Stimulated activated CD8-positive, alpha-beta memory T cell treated with anti-CD3 and anti-CD28 coated beads, Interleukin-2, amount 100 ng/mL, for 48 hours (primary cell): ENCODE measurements at regions not wholly inside any gene's neighbourhood (a gene's known extent, or its start where the extent isn't known, plus 50 kb on each side); places are given as distances from the start of the nearest gene placed in this dataset.
"Not testable (repeated sequence)": the region's sequence is repeated elsewhere in the genome, so short reads cannot be mapped to it uniquely, and the experiment has no call there.

Experiments used
- DNase-seq, 2 donors: peaks; one replicate each; pipeline ENCODE4 v3.0.0-alpha.2; 2020; ENCODE audit warnings: low read depth in 2 of 2

DNA sequence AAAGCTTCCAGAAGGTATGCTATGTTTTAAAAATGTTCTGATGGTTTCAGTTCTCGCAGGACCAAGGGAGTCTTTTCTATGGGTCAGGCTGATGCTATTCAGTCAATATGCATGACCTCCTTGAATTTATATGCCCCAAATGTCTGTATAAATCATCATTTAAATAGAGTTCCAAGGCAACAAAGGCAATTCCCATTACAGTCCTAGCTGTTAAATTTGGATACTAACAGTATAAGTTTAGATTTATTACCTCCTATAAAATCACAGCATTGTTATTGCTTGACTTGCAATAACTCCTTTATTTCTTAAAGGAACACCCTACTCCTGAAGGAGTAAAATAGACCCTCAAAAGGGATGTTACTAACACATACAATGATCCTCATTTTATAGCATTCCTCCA, 387.7 kb upstream of the CHD1 start:
- DNase-seq = no peak

DNA sequence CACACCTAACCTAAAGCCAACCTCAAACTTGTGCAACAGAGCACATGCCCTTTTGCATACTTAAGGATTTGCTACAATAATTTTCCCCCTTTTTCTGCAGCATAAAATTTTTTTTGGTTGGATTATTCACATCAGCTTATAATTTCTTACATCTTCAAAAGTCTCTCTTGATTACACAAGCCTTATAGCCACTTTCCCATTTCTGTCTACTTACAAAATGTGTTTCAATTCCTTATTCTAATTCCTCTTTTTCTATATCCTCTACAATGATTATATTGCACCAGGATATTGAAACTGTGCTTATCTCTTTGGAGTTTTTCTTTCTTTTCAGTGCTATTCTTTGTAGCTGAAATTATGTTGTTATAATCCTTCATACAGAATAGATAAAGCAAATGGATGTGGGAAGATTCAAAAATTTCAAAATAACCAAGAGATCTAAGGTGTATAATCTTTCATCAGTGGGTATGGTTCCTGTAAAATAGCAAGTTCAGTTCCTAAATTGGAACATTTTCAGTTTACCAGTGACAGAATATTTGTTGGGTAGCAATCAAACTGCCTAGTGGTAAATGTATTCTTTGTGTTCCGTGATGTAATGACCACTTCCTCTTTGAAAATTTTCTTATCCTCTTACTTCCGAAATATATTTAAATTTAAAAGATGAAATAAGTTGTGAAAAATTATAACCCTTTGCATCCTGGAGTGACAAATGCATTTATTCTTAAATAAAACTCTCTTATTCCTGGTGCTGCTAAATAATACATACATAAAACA, 386.8 kb upstream of the CHD1 start:
- DNase-seq = no peak

DNA sequence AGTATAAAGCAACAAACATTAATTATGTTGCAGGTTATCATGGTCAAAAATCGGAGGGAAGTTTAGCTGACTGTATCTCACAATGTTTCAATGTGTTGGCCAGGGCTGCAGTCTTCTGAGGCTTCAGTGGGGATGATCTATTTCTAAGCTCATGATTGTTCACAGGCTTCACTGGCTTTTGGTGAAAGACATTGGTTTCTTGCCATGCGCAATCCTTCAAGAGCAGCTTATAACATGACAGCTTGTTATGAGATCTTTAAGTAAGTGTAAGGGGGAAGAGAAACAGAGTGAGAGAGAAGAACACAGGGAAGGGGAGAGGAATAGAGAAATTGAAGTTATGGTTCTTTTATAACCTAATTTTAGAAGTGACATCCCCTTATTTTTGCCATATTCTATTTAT, 385.9 kb upstream of the CHD1 start:
- no peak for DNase-seq

DNA sequence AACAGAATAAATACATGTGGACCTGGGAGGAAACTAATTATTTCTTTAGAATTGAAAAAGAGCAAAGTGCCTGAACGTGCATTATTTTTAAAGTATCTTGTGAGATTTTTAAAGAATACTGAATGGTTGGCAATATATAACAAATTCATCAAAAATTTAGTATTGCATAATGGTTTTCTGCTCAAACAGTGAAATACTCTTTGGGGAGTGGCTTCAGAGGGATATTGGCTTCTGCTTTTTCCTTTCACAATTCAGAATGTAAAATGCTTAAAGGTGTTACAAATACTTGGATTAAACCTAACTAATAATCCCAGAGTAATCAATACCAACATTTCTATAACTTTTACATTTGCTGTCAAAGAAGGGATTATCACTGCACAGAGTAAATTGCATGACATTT, 379.3 kb upstream of the CHD1 start:
- no peak for DNase-seq

DNA sequence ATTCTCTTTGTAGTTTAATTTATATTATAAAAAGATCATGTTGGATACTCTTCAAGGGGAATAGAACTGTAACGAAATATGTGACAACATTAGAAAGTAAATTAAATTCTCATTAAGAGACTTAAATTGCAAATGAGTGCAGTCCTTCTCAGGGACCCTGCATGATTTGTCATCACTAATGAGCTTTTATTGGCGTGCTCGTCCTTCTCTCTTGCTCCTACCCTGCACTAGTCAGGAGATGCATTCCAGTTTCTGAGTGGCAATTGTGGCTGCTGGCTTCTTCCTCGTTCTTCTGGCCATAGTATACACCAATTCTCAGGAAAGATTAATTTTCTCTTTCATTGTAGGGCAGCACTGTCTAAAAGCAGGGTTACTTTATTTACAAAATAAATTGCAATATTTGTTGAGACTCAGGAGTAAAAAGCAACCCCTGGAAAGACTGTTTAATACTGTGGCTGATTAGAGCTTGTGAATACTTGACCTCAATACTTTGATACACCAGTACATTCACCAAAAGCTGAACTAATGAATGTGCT, 376.3 kb upstream of the CHD1 start:
- DNase-seq = no peak

DNA sequence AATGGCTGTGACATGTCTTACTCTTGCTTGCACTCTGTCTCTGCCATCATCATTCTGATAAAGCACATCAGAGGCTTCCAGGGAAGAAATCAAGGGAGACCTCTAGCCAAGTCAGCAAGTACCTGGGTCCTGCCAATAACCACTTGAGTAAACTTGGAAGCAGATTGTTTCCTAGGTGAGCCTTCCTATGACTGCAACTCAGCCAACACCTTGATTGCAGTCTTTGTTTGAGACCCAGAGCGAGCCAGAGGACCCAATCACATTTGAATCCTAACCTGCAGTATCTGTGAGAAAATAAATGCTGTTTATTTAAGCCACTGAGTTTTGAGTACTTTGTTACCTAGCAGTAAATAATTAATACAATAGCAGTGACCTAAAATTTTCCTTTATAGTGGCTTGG, 356.8 kb upstream of the CHD1 start:
- DNase-seq = no peak

DNA sequence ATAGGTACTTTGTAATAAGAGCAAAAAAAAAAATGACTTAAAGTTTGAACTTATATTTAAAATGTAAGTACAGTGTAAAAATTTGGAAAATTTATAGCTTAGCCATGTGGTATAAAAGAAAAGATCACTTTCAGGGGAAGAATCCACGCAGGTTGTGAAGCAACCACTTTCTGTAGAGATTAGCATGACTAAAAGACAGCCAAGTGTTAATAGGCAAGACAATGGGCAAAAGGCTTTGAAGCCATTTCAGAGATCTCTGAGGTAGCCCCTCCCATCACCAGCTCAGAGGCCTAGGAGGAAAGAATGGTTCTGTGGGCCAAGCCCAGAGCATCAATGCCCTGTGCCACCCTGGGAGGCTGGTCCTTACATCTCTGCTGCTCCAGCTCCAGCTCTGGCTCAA, 346.3 kb upstream of the CHD1 start:
- no peak for DNase-seq

DNA sequence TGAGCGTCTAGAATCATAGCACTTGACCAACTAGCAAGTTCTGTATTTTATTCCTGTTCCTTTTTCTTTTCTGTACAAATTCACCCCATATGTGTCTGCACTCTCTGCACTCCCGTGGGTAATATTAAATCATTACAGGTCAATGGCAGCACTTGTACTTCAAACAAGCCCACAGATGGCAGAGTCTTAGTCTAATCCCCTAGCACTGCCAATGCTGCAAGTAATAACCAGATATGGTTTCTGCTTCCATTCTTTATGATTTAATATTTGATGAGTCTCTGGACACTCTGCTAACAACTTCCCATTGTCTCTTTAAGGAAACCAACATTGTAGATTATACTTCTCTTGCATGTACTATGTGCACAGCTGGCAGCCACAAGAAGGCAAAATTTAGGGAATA, 343.8 kb upstream of the CHD1 start:
- DNase-seq = no peak

DNA sequence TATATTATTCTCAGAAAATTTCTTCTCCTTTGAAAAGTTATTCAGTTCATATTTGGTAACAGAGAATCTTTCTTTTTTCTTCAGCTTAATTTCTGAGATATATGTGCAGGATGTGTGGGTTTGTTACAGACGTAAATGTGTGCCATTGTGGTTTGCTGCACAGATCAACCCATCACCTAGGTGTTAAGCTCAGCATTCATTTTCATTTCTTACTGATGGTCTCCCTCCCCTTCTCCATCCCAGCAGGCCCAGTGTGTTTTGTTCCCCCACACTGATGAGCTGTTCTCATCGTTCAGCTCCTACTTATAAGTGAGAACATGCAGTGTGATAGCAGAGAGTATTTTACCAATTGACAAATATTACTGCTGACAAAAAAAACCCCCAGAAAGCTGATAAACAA, 330.0 kb upstream of the CHD1 start:
- no peak for DNase-seq

DNA sequence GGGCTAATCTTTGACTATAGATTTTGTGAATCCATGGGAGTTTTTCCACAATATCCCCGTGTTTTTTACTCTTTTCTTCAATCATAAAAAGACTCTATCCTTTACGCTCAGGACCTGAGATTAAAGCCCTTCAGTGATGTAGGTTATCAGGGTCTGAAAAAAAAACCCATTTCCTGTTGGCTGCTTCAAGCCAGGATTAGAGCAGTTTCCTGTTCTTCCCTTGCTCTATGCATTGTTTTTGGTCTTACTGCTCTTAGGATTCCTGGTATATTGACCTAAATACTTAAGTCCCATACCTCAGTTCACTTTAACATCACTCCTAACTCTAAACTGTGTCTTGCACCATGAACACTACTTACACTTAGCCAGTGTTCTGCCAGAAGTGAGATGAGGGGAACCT, 319.3 kb upstream of the CHD1 start:
- no peak for DNase-seq

DNA sequence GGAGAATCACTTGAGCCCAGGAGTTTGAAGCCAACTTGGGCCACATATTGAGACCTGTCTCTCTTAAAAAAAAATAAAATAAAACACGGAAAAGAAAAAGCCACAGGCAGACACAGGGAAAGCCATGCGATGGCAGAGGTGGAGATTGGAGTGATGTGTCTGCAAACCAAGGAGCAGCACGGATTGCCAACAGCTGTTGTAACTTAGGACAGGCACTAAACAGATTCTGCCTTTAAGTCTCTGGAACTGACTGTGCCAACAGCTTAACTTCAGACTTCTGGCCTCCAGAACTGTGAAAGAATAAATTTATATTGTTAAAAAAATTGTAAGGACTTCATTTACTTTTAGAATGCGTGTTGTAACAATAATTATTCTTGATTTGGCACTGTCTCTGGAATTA, 318.5 kb upstream of the CHD1 start:
- DNase-seq = no peak

DNA sequence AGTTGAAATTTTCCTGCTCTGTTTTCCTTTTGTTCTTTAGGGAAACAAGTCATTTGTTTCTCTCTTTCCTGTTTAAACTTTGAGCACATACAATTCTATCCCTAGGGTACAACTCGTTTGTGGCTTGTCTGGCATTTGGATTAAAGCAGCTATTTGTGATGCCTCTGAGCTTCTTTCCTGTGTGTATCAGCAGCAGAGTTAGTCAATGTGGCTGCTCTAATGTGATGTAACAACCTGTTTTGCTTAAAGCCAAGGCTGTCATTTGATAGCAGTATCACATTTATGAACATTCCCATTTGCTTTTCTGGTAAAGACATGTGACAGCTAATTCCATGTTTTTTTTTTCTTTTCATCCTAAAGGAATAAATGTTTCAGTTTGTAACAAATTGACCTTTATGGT, 314.3 kb upstream of the CHD1 start:
- DNase-seq = no peak

DNA sequence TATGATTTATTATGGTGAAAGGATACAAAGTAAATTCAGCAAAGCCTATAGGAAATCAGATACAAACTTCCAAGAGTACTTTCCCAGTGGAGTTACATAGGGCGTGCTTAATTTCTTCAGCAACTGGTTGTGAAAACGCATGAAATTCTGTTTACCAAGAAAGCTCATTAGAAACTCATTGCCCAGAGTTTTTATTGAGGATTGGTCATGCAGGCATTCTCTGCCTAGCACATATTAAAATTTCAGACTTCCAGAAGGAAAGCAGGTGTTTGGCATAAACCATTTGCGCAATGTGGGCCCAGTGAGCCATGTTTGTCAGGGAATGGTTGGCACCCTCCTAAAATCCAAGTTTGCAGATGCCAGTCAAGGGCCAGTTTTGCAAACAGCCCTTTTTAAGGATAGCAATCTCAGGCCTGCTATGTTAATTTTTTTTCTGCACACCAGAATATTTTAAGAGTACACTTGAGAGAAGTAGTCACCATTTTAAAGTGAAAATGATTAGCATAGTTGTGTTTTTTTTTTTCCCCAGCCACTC, 311.1 kb upstream of the CHD1 start:
- DNase-seq = no peak

DNA sequence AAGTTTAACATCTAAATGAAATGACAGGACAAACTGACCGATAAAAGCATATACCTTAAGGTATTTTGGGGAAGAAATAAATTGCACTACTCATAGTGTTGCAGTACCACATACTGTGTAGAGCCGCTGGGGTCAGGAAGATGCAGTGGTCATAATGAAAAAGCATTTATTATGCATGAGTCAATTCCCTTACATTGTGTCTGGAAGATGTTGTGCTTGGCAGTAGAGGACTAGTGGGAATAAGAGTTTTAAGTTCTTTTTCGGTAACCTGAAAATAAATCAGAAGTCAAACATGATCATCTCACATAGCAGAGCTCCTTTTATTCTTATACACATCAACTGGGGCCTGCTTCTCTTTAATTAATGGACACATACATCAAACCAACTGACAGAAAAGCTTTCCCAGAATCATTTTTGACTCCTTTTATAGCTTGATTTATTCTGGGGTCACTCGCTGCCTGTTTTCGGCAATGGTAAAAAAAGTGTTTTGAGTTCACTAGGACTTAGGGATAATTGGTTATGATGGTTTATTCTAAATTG, 262.5 kb upstream of the CHD1 start:
- DNase-seq = no peak

DNA sequence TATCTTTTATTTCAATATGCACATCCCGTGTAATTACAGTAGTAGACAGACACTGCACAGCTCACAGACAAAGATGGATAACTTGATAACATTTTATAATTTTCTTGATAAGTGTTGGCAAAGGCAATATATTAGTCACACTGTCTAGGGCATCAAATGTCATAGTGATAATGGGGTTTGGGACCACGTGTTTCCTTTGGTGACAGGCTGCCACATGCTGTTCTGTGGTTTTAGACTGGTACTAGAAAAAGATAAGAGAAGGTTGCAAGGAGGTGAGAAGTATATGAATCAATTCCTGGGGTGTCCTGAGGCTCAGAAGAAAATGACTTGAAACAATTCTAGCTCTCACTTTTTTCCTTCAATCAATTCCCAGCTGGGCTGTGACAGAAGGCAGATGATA, 258.8 kb upstream of the CHD1 start:
- DNase-seq = no peak

DNA sequence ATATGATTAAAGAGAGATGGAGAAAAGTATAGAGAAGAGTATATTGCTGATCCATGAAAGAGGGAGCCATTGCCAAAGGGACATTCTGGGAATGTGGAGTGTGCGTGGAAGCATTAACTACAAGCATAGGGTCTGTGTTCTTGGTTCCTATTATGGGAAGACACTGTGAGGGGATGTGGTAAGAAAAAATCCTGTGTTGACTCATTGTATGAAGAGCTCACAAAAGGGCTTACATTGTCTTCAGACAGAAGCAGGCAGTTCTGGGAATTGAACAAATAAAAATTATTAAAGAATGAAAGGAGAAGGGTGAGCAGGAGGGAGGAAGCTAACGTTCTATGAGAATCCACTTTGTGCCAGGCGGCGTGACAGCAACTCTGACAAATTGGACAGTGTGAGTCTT, 250.4 kb upstream of the CHD1 start:
- no peak for DNase-seq

DNA sequence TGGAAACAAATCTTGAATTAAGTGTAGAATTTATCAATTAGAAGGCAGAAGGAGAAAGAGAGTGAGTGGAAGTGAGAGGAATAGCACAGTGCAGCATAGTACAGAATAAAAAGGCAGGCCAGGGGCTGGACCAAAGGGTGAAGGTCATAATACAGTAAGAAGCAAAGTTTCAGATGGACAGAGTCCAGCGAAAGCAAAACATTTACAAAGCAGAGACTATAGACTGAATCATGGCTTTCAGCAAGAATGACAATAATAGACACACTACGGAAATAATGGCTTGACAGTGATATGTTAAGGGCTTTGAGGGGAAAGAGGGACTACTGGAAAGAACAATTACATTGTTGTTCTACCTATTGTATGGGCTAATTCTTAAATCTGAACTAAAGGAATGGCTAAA, 249.0 kb upstream of the CHD1 start:
- no peak for DNase-seq

DNA sequence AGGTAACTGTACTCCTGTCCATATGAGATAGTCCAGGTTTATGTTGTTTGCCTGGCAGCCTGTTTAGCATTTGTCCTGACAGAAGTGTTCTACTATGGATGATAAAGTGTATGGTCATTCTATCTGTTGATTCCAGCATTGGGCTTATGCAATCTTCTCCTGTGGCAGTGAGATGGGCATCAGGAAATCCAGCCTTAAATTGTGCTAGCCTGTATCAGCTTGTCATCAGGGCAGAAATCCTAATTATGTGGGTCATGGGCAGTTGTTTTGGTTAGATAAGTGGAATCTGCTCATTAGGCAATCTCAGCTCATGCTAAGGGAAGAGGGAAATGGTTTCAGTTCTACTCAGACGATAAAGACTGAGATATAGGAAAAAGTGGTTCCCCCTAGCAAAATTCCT, 247.4 kb upstream of the CHD1 start:
- DNase-seq = no peak

DNA sequence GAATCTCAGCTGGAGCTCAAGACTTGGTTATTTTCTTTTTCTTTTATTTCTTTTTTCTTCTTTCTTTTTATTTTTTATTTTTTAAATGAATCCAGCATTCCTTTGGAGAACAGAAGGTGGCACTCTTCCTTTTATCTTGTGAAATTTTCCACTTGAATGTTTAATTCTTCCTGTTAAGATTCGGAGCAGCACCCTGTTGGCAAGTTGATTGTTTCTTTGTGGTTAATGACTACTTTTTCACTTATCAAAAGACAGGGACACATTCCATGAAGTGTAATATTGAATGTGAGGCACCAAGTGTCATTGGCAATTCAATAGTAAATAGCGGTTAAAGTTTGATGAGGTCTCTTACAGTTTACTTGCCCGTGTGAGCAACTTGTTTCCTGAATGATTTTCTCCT, 240.5 kb upstream of the CHD1 start:
- DNase-seq = no peak

DNA sequence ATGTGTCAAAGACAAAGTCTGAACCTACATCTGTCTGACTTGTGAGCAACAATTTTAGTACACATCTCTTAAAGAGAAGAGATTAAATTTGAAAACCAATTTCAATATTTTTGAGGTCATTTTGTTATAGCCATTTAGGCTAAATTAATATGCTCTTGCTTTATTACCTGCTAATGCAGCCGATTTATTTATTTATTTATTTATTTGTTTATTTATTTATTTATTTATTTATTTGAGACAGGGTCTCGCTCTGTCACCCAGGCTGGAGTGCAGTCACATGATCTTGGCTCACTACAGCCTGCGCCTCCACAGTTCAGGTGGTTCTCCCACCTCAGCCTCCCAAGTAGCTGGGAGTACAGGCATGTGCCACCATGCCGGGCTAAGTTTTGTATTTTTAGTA, 232.7 kb upstream of the CHD1 start:
- DNase-seq = not testable (repeated sequence)

DNA sequence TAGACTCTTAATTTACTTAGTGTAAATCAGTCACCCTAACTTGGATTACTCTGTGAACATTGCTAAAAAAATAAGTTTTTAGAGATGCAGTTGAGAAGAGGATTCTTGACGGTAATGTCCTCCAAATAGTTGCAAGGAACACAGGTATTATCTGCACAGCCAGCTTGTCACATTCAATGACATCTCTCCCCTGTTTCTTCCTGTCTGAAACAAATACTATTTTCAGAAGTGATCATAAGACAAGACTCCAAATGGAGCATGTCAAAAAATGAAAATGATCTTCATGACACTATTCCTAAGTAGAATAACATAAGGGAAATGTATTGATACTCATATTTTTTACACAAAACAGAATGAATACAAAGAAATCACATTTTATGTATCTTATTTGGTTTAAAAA, 227.9 kb upstream of the CHD1 start:
- no peak for DNase-seq

DNA sequence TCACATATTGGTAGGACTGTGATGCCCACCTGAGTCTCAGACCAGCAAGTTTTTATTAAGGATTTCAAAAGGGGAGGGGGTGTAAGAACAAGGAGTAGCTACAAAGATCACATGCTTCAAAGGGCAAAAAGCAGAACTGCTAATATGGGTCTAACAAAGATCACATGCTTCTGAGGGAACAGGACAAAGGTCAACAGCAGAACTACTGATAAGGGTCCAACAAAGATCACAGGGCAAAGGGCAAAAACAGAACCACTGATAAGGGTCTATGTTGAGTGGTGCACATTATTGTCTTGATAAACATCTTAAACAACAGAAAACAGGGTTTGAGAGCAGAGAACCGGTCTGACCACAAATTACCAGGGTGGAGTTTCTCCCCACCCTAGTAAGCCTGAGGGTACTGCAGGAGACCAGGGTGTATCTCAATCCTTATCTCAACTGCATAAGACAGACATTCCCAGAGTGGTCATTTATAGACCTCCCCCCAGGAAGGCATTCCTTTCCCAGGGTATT, 214.5 kb upstream of the CHD1 start:
- DNase-seq = not testable (repeated sequence)

DNA sequence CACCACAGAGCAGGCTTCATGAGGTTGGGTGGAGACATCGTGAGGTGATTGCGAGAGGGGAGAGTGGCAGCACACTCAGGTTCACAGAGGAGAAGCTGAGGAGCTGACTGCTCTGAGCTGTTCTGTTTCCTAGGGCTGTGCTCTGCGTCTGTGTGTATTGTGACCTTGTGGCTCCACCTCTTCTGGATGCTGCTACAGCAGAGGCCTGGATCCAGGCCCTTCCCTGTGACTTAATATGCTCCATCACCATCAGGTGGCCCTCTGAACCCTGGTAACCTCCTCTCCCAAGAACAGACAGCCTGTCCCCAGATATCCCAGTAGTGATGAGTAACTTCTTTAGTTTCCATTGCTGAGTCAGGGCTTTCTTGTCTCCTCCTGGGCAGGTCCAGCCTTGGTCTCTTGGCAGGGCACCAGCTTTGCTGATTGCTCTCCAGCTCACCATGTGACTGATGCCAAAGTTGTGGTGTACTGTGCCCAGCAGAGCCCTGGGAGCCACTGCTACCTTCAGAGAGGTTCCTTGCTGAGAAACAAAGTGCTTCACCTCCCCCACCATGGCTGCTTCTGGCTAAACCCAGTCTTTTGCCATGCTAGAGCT, 212.8 kb upstream of the CHD1 start:
- DNase-seq = no peak
